ENCODE measurements at regions not wholly inside any gene's neighbourhood (a gene's known extent, or its start where the extent isn't known, plus 50 kb on each side); places are given as distances from the start of the nearest gene placed in this dataset.

DNA sequence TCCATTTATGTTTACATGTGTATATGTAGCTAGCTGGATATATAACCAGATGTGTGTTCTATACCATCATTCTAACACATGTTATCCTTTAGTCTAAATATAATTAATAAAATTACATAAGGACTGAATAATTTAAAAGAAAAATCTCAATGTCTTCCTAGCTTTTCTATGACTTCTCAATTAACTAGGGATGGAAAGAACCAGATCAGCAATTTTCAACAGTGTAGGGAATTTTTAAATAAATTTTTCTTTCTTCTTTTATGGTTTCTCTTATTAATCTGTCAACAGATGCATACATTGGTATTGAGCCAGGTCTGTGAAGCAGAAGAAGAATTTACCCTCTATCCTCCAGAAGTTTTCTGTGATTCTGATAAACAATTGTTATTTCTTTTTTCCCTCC lies 2180.4 kb upstream of the C9orf72 start:
- TF ChIP-seq POLR2AphosphoS5 (IDR thresholded peaks at IDR 0.05; ENCODE audit: low read depth, low read length) (no peak), YY1 (IDR thresholded peaks at IDR 0.05; ENCODE audit: extremely low read depth, insufficient replicate concordance, low read depth, low read length) (no peak), EZH2 (IDR thresholded peaks at IDR 0.05) (no peak), POLR2A (IDR thresholded peaks at IDR 0.05; ENCODE audit: borderline replicate concordance, extremely low read depth, insufficient read depth, insufficient read length) (no peak)
- TF ChIP-seq, protein P1, sequence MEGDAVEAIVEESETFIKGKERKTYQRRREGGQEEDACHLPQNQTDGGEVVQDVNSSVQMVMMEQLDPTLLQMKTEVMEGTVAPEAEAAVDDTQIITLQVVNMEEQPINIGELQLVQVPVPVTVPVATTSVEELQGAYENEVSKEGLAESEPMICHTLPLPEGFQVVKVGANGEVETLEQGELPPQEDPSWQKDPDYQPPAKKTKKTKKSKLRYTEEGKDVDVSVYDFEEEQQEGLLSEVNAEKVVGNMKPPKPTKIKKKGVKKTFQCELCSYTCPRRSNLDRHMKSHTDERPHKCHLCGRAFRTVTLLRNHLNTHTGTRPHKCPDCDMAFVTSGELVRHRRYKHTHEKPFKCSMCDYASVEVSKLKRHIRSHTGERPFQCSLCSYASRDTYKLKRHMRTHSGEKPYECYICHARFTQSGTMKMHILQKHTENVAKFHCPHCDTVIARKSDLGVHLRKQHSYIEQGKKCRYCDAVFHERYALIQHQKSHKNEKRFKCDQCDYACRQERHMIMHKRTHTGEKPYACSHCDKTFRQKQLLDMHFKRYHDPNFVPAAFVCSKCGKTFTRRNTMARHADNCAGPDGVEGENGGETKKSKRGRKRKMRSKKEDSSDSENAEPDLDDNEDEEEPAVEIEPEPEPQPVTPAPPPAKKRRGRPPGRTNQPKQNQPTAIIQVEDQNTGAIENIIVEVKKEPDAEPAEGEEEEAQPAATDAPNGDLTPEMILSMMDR (IDR thresholded peaks at IDR 0.05 in 2 of 3, conservative IDR thresholded peaks at IDR 0.05 in 1 of 3; ENCODE audit: borderline replicate concordance in 1 of 3, insufficient read depth in 1 of 3, low read depth in 2 of 3, low read length in 2 of 3) = no peak
